AG08396 (cell line): ENCODE measurements at regions not wholly inside any gene's neighbourhood (a gene's known extent, or its start where the extent isn't known, plus 50 kb on each side); places are given as distances from the start of the nearest gene placed in this dataset.
"Not testable (repeated sequence)": the region's sequence is repeated elsewhere in the genome, so short reads cannot be mapped to it uniquely, and the experiment has no call there.

Experiments used
- DNase-seq: peaks from one replicate; pipeline ENCODE4 v3.0.0; 2012; ENCODE audit warnings: low spot score, mixed read lengths

GRCh38 chr10:46202405-46202804 is 84.4 kb upstream of the ANTXRL start:
- DNase-seq: not testable (repeated sequence)

- DNase-seq: not testable (repeated sequence)
Measured at GRCh38 chr10:46204482-46205102, 82.2 kb upstream of the ANTXRL start.

DNA sequence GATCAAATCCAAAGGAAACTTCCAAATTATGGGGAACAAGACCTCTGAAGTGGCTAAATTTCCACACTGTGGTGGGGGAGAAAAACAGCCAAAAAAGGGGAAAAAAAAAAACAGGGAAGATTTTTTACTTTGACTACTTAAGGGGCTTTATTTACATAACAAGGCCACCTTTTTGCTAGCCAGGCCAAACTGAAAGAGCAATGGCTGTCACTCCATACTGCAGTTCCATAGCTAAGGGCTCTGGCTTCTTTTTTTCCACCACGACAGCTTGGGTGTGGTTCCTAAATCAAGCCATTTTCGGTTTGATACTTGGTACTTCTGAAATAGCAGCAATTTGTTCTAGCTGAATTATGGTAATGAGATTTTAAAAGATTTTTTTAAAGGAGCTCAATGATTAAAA is 76.4 kb upstream of the ANTXRL start:
- not testable (repeated sequence) for DNase-seq

DNA sequence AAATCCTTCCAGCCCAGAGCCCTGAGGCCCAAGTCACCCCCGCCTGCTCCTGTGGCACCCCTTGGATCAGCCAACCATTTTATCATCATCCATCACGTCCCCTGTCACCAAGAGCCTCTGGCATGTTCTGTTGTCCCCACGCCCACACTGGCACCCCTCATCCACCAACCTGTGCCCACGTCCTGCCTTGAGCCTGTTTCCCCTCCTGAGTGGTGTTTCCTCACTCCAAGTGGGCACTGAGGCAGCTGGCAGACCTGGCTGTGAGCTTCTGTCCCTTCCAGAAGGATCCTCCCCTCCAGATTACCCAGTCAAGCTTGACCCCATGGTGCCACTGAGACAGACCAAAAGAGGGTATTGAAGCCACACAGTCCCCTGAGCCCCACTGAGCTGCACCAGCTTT is 71.4 kb upstream of the ANTXRL start:
- DNase-seq: no peak

GRCh38 chr10:46216003-46216634 is 70.7 kb upstream of the ANTXRL start:
- DNase-seq: no peak

DNA sequence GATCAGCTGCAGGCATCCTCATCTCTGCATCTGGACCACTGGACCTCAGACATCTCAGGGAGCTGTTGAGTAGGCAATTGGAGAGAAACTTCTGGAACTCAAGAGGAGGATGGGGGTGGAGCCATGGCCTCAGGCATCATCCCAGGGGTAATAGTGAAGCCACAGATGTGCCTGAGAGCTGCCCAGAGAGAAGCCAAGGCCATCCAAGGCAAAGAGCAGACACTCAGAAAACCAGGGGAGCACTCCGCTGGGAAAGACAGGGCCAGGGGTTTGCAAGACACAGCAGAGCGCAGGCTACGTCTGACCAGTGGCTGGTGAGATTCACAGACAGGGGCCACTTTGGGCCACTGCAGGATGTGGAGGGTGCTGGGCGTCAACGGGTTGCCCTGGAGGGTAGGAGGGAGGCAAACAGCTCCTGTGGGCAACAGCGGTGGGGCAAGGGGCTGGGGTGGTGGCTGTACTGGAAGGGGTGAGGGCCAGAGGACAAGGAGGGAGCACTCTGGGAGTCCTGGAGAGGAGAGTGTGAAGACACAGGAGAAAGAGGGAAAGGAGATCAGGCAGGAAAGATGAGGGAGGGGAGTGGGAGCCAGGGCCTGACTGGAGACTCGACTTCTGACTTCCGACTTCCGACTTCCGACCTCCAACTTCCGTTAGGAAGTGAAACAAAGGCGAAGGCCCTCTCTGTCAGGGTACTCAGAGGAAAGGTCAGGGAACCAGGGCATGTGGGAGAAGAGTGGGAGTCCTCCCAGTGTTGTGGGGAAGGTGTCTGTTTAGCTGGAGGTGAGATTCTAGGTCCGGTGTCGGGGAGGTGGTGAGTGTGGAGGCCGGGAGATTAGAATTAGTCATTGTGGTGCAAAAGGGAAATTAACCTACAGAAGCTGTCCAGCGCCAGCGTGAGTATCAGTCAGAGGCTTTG is 69.7 kb upstream of the ANTXRL start:
- no peak for DNase-seq

- DNase-seq: no peak
Measured at GRCh38 chr10:46217752-46218453, 68.9 kb upstream of the ANTXRL start.

DNA sequence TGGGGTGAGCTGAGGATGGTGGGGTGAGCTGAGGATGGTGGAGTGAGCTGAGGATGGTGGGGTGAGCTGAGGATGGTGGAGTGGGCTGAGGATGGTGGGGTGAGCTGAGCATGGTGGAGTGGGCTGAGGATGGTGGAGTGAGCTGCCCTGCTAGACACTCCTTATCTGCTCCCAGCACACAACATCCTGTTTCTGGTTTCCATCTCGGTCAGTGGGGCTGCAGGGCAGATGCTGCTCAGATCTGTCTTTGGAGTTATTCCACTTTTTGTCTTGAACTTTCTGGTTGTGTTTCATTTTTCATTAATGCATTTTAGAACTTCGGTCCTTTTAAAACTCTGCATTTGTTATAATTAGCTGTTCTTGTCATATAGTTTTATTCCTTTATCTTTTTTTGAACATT is 67.9 kb upstream of the ANTXRL start:
- DNase-seq: no peak

- not testable (repeated sequence) for DNase-seq
Measured at GRCh38 chr10:46219431-46219990, 67.3 kb upstream of the ANTXRL start.

DNA sequence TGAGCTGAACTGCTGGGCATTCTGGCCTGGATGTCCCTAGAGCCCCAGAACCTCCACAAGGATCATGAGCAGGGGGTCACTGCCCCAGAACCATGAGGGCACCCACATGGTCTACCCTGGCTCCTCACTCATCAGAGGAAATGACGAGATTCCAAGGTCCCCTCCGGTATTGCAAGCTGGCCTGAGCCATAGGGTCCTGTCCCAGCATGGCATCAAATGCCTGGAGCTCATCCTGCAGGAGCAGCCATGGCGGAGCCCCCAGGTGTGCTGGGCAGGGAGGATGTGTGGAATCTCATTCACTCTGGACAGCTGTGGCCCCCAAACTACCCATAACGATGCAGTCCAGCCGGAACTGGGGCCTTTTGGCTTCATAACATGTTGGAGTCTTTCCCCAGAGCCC is 66.6 kb upstream of the ANTXRL start:
- no peak for DNase-seq

DNA sequence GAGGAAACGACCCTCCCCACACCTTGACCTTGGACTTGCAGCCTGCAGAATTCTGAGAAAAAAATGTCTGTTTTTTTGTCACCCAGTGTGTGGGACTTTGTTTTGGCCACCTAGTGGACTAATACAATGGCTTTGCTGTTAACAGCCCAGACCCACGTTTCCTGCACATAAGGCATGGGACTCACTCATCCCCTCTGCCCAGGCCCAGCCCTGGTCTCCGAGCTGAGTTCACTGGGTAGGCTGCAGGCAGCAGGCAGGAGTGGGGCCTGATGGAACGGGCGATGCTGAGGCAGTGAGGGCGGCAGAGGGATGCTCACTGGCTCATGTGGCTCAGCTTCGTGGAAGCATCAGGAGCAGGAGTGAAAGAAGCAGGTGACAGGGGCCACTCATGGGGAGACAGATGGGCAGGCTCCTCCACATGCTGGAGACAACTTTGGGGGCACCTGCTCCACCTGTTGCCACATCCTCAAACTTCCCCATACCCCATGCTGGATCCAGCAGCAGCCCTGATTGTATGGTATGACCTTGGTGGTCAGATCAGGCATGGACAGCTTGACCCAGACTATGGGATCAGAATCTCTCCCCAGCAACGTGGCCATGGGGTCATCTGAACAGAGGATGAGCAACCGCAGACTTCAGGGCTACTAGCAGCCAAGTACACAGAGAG is 65.8 kb upstream of the ANTXRL start:
- no peak for DNase-seq

GRCh38 chr10:46222364-46222935 is 64.3 kb upstream of the ANTXRL start:
- no peak for DNase-seq

GRCh38 chr10:46223064-46223480 is 63.7 kb upstream of the ANTXRL start:
- no peak for DNase-seq

DNA sequence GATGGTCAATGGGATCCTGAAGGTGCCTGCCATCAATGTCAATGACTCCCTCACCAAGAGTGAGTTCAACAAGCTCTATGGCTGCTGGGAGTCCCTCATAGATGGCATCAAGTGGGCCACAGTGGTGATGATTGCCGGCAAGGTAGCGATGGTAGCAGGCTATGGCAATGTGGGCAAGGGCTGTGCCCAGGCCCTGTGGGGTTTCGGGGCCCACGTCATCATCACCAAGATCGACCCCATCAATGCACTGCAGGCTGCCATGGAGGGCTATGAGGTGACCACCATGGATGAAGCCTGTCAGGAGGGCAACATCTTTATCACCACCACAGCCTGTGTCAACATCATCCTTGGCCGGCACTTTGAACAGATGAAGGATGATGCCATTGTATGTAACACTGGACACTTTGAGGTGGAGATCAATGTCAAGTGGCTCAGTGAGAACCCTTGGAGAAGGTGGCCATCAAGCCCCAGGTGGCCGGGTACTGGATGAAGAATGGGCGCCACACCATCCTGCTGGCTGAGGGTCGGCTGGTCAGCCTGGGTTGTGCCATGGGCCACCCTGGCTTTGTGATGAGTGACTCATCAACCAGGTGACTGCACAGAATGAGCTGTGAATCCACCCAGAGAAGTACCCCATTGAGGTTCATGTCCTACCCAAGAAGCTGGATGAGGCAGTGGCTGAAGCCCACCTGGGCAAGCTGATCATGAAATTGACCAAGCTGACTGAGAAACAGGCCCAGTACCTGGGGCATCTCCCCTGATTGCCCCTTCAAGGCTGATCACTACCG is 63.0 kb upstream of the ANTXRL start:
- no peak for DNase-seq

DNA sequence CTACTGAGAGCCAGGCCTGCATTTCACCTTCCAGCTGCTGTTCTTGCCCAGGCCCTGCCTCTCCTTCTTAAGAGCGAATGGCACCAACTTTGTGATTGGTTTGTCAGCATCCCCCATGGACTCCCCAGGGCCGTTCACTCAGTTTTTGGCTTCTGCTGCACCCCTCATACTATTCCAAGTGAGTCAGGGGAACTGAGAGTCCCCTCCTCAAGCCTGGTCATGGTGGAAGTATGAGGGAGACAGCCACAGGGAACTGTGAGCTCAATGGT is 62.4 kb upstream of the ANTXRL start:
- no peak for DNase-seq

DNA sequence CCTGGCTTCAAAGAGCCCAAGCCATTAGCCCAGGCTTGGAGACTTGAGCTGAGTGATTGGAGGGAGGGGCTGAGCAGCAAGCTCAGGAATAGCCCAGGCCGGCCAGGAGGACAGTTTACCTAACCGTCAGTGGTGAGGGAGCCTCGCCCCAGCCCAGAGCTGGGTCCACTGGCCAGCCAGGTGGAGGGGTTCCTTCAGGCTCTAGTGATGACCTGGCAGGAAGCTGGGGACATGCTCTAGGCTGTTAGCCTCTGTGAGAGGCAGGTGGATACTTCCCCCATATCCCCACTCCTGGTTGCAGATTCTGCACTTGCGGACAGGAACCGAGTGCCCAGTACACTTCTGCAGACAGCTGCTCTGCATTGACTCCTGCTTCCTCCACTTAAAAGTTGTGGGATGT is 61.2 kb upstream of the ANTXRL start:
- no peak for DNase-seq

- no peak for DNase-seq
Measured at GRCh38 chr10:46226232-46226631, 60.6 kb upstream of the ANTXRL start.

DNA sequence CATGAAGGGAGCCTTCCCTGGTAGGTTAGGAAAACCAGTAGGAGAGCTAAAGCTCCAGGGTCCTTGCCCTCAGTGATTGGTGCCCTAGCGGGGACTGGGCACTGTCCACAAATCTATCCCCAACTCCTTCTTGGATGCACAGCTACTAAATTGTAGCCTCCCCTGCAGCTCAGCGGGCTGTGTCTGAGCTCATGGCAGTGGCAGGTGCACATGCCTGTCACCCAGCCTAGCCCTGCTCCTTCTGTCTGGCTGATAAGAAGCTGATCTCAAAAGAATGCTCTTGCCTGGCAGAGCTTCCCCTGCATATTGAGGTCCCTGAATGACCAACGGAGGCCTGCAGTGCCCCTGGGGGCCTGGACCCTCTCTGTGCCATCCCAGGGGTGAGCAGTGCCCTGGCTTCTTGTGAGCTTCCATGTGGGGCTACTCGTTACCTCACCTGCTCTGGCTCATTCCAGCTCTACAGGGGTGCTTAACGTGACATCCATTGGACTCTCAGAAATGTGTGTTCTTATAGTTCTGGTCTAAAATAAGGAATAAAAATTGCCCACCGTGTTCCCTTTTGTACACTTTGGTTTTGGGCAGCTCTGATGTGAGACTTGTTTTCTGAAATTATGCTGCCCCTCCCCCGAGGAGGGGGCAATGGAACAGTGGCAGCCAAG is 59.8 kb upstream of the ANTXRL start:
- no peak for DNase-seq

DNA sequence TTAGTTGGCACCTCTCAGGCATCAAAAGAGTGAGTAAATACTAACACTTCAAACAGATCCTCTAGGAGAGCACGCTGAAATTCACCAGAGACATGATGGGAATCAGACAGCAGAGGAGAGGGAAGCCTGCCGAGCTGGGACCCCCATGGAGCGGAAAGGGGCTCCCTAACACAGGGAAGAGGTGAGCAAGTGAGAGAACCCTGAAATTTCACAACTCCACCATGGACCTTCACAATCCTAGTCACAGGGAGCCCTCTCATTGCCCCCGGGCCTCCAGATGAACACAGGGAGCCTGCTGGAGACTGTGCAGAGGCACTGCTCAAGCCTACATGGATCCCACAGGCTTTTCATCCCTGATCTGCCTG is 59.2 kb upstream of the ANTXRL start:
- DNase-seq: no peak

DNA sequence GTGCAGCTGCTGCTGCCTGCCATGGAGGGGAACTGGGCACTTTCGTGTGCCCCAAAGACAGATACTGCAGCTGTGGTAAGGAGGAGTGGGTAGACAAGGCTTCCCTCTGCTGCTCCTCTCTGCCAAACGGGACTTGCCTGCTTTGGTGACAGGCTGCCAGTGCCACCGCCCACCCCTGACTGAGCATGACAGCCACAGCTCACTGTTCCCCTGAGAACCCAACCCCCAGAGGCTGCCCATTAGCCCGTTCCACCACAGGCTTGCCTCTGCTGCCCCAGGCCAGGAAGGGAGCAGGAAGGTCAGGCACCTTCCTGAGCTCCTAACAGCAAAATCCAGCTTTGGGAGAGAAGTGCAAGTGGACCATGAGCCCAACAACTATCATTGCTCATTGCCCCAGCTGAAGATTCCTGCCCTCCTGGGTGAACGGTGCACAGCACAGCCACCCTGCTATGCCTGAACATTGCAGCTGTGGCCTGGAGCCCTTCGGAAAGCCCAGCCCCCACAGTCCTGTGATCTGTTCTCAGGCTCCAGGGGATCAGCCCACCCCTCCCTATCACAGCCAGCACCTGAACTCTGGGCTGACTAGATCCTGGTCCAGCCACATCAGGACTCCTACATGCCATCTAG is 58.7 kb upstream of the ANTXRL start:
- no peak for DNase-seq
